HG03060 (cell line): ENCODE measurements at regions not wholly inside any gene's neighbourhood (a gene's known extent, or its start where the extent isn't known, plus 50 kb on each side); places are given as distances from the start of the nearest gene placed in this dataset.

Experiments
- ATAC-seq: cut with Tn5 transposase; IDR thresholded peaks from one replicate; pipeline ENCODE4 v1.9.1; 2021; ENCODE audit warnings: low read depth, moderate number of reproducible peaks; ENCODE audit not compliant: unreplicated experiment

GRCh38 chr6:160895562-160895961 is 96.0 kb upstream of the MAP3K4 start:
- ATAC-seq: no peak

GRCh38 chr6:160899671-160900430 is 91.7 kb upstream of the MAP3K4 start:
- ATAC-seq: no peak

GRCh38 chr6:160911949-160912348 is 79.6 kb upstream of the MAP3K4 start:
- ATAC-seq: no peak

GRCh38 chr6:160912411-160912810 is 79.2 kb upstream of the MAP3K4 start:
- ATAC-seq: no peak

- ATAC-seq: no peak
Observed at GRCh38 chr6:160917572-160917971, 74.0 kb upstream of the MAP3K4 start.

GRCh38 chr6:160919723-160920440 is 71.7 kb upstream of the MAP3K4 start:
- no peak for ATAC-seq

GRCh38 chr6:160921095-160921494 is 70.5 kb upstream of the MAP3K4 start:
- no peak for ATAC-seq

GRCh38 chr6:160926281-160927276 is 65.0 kb upstream of the MAP3K4 start:
- ATAC-seq: no peak

- no peak for ATAC-seq
Observed at GRCh38 chr6:160927416-160927815, 64.2 kb upstream of the MAP3K4 start.

GRCh38 chr6:160929361-160929760 is 62.2 kb upstream of the MAP3K4 start:
- no peak for ATAC-seq

- no peak for ATAC-seq
Observed at GRCh38 chr6:160929831-160930230, 61.7 kb upstream of the MAP3K4 start.

GRCh38 chr6:160930547-160931377 is 60.8 kb upstream of the MAP3K4 start:
- ATAC-seq: peak; percentile 62

GRCh38 chr6:160931378-160932310 is 59.9 kb upstream of the MAP3K4 start:
- no peak for ATAC-seq

GRCh38 chr6:160933256-160933655 is 58.3 kb upstream of the MAP3K4 start:
- ATAC-seq: no peak

- ATAC-seq: no peak
Observed at GRCh38 chr6:160934157-160934556, 57.4 kb upstream of the MAP3K4 start.

- no peak for ATAC-seq
Observed at GRCh38 chr6:160940197-160940596, 51.4 kb upstream of the MAP3K4 start.
